A549 (cell line): ENCODE measurements at regions not wholly inside any gene's neighbourhood (a gene's known extent, or its start where the extent isn't known, plus 50 kb on each side); places are given as distances from the start of the nearest gene placed in this dataset.

Experiments used
- ATAC-seq, 2 experiments: fragments of 200-7000 bp in 1 of 2; fragments of >200 bp in 1 of 2; cut with Nextera tagmentation in 1 of 2; cut with Tn5 transposase in 1 of 2; 3 replicates each; pipeline versions ENCODE4 v1.8.0 to v1.9.1; 2018 to 2020; ENCODE audit warnings: mild to moderate bottlenecking in 1 of 2, moderate library complexity in 1 of 2
- CTCF ChIA-PET: fragments of 300-600 bp; sonication (Branson Sonifier 250); formaldehyde crosslinking; extraction: SDS; loops from one replicate; lab custom pipeline; 2021; ENCODE audit warnings: antibody characterized with exemption, inconsistent platforms; lab: Yijun Ruan, JAX
- POLR2A ChIA-PET: fragments of 350-600 bp; formaldehyde crosslinking; extraction: SDS; loops from one replicate; lab custom pipeline; 2021; ENCODE audit warnings: antibody characterized with exemption, inconsistent platforms; lab: Yijun Ruan, JAX
- DNase-seq, 2 experiments: peaks; one replicate each; pipeline versions ENCODE4 v3.0.0 to v3.0.0-alpha.2; 2011 to 2016; ENCODE audit warnings: low read depth in 1 of 2, low spot score in 1 of 2
- FAIRE-seq: peaks from 2 replicates; lab custom pipeline; 2011; peaks lifted over from hg19 to GRCh38; lab: Jason Lieb, UNC
- H3K27ac ChIP-seq, 2 experiments: fragments of >200 bp; sonication (Bioruptor Twin); formaldehyde crosslinking; 3 replicates each; pipeline ENCODE4 v1.5.1; 2016 to 2017
- H3K4me1 ChIP-seq: fragments of >200 bp; sonication (Bioruptor Twin); formaldehyde crosslinking; 3 replicates; pipeline ENCODE4 v1.6.1; 2016
- H3K4me2 ChIP-seq: fragments of >200 bp; sonication (Bioruptor Twin); formaldehyde crosslinking; 3 replicates; pipeline ENCODE4 v1.6.1; 2016
- H3K4me3 ChIP-seq: fragments of >200 bp; sonication (Bioruptor Twin); formaldehyde crosslinking; 3 replicates; pipeline ENCODE4 v1.5.1; 2016
- H3K9me3 ChIP-seq: fragments of >200 bp; sonication (Bioruptor Twin); formaldehyde crosslinking; 3 replicates; pipeline ENCODE4 v1.6.1; 2016
- CEBPB ChIP-seq, 2 experiments: fragments of >200 bp in 1 of 2; sonication (Bioruptor Twin) in 1 of 2; formaldehyde crosslinking in 1 of 2; IDR thresholded peaks; 2 replicates each; pipeline ENCODE4 v1.6.1; 2012 to 2016
- CHD2 ChIP-seq: fragments of 150-350 bp; IDR thresholded peaks from 2 replicates; pipeline ENCODE4 v1.6.1; 2014; ENCODE audit warnings: low read length; ENCODE audit not compliant: partially characterized antibody
- CHD4 ChIP-seq: fragments of 200-600 bp; sonication (generic); IDR thresholded peaks from 2 replicates; pipeline ENCODE4 v1.6.1; 2016; ENCODE audit warnings: antibody characterized with exemption, mild to moderate bottlenecking, borderline replicate concordance
- EHF ChIP-seq: fragments of 250-450 bp; sonication (Bioruptor Pico); IDR thresholded peaks from 2 replicates; pipeline ENCODE4 v1.5.0; 2020; ENCODE audit warnings: mild to moderate bottlenecking
- EHMT2 ChIP-seq: fragments of 200-600 bp; sonication (generic); IDR thresholded peaks from 2 replicates; pipeline ENCODE4 v1.6.1; 2016; ENCODE audit warnings: antibody characterized with exemption, low read depth, mild to moderate bottlenecking, moderate library complexity
- FOSB ChIP-seq: fragments of 250-450 bp; sonication (Bioruptor Pico); IDR thresholded peaks from 2 replicates; pipeline ENCODE4 v1.5.0; 2020; ENCODE audit warnings: mild to moderate bottlenecking, moderate library complexity
- GATA3 ChIP-seq: IDR thresholded peaks from 2 replicates; pipeline ENCODE4 v1.6.1; 2012; ENCODE audit warnings: borderline replicate concordance
- HOXB13 ChIP-seq: fragments of 250-450 bp; sonication (Bioruptor Pico); IDR thresholded peaks from 2 replicates; pipeline ENCODE4 v1.5.0; 2020; ENCODE audit warnings: low read depth, mild to moderate bottlenecking, moderate library complexity
- HOXB5 ChIP-seq: fragments of 250-450 bp; sonication (Bioruptor Pico); IDR thresholded peaks from 2 replicates; pipeline ENCODE4 v1.5.0; 2020; ENCODE audit warnings: mild to moderate bottlenecking, moderate library complexity
- JUNB ChIP-seq: fragments of >200 bp; sonication (Bioruptor Twin); formaldehyde crosslinking; IDR thresholded peaks from 2 replicates; pipeline ENCODE4 v1.6.1; 2016
- MYC ChIP-seq: IDR thresholded peaks from 2 replicates; pipeline ENCODE4 v1.6.1; 2012; ENCODE audit warnings: mild to moderate bottlenecking, inconsistent platforms, low read length, improper control_type of control experiment, borderline replicate concordance
- NFE2L2 ChIP-seq: fragments of 150-350 bp; conservative IDR thresholded peaks from 2 replicates; pipeline ENCODE4 v1.6.1; 2014; ENCODE audit warnings: low read length
- NR3C1 ChIP-seq: fragments of >200 bp; sonication (Bioruptor Twin); formaldehyde crosslinking; IDR thresholded peaks from 3 replicates; pipeline ENCODE4 v1.6.1; 2017
- POLR2AphosphoS2 ChIP-seq: conservative IDR thresholded peaks from 2 replicates; pipeline ENCODE4 v1.6.1; 2012; ENCODE audit warnings: low read length, improper control_type of control experiment, inconsistent platforms
- RARB ChIP-seq: fragments of 250-450 bp; sonication (Bioruptor Pico); IDR thresholded peaks from 2 replicates; pipeline ENCODE4 v1.8.0; 2021; ENCODE audit warnings: mild to moderate bottlenecking, moderate library complexity
- RNF2 ChIP-seq: fragments of 200-600 bp; sonication (generic); IDR thresholded peaks from 2 replicates; pipeline ENCODE4 v1.6.1; 2016; ENCODE audit warnings: low read depth, mild to moderate bottlenecking, antibody characterized with exemption, moderate library complexity, borderline replicate concordance
- SMC3 ChIP-seq: fragments of >200 bp; sonication (Bioruptor Twin); formaldehyde crosslinking; IDR thresholded peaks from 3 replicates; pipeline ENCODE4 v1.6.1; 2018; ENCODE audit warnings: inconsistent platforms
- SREBF2 ChIP-seq: fragments of 450-650 bp; IDR thresholded peaks from 2 replicates; pipeline ENCODE4 v1.6.1; 2014; ENCODE audit warnings: mild to moderate bottlenecking, moderate library complexity
- TFCP2L1 ChIP-seq: fragments of 250-450 bp; sonication (Bioruptor Pico); IDR thresholded peaks from 2 replicates; pipeline ENCODE4 v1.5.0; 2021; ENCODE audit warnings: mild to moderate bottlenecking
- ZC3H11A ChIP-seq: fragments of 450-650 bp; IDR thresholded peaks from 2 replicates; pipeline ENCODE4 v1.6.1; 2014; ENCODE audit warnings: antibody characterized with exemption, mild to moderate bottlenecking
- ZFP36 ChIP-seq: fragments of 450-650 bp; IDR thresholded peaks from 2 replicates; pipeline ENCODE4 v1.6.1; 2014; ENCODE audit warnings: borderline replicate concordance; ENCODE audit not compliant: partially characterized antibody
- WGBS: methylation state at CpG from one replicate; pipeline ENCODE4 v1.1.6; 2017; ENCODE audit errors: missing lambda C conversion rate; 5-methylcytosine and 5-hydroxymethylcytosine counted together
- TF ChIP-seq, protein P1 (sequence below): fragments of 450-650 bp; IDR thresholded peaks from 2 replicates; pipeline ENCODE4 v1.6.1; 2014; ENCODE audit warnings: antibody characterized with exemption
- TF ChIP-seq, protein P2 (sequence below): fragments of 250-450 bp; sonication (Bioruptor Pico); IDR thresholded peaks from 2 replicates; pipeline ENCODE4 v1.5.0; 2021; ENCODE audit warnings: mild to moderate bottlenecking, moderate library complexity, borderline replicate concordance
- TF ChIP-seq, protein P3 (sequence below): IDR thresholded peaks from 2 replicates; pipeline ENCODE4 v1.6.1; 2012

DNA sequence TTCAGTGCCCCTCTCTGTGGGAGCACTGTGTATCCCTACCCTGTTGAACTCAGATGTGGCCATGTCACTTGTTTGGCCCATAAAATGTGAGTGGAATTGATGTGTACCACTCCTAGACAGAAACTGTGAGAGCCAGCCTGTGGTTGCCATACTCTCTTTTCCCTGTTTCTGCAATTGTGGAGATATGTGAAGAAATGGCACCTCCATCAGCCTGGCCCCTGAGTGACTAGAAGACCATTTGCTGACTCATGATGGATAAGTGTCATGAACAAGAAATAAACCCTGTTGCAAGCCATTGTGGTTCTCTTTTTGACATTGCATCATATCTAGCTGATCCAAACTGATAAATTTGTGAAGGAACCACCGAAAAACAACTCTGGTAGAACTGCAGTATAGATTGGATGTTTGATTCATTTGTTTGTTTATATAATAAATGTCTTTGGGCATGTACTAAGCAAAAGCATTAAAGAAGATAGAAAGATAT, 193.7 kb upstream of the FOXN2 start (continued):
- TF ChIP-seq SMC3 (no peak), CEBPB (IDR thresholded peaks at IDR 0.05) (peak in 1 of 2 experiments; percentile 11; a peak in 1 of 4 replicates), JUNB (no peak), EHMT2 (no peak), RNF2 (no peak), TFCP2L1 (CRISPR knock-in tag) (no peak), HOXB13 (CRISPR knock-in tag) (no peak), NFE2L2 (peak; percentile 27), NR3C1 (no peak), CHD4 (no peak), GATA3 (no peak), HOXB5 (CRISPR knock-in tag) (no peak), SREBF2 (no peak)
- TF ChIP-seq, protein P1, sequence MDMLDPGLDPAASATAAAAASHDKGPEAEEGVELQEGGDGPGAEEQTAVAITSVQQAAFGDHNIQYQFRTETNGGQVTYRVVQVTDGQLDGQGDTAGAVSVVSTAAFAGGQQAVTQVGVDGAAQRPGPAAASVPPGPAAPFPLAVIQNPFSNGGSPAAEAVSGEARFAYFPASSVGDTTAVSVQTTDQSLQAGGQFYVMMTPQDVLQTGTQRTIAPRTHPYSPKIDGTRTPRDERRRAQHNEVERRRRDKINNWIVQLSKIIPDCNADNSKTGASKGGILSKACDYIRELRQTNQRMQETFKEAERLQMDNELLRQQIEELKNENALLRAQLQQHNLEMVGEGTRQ, result no peak

DNA sequence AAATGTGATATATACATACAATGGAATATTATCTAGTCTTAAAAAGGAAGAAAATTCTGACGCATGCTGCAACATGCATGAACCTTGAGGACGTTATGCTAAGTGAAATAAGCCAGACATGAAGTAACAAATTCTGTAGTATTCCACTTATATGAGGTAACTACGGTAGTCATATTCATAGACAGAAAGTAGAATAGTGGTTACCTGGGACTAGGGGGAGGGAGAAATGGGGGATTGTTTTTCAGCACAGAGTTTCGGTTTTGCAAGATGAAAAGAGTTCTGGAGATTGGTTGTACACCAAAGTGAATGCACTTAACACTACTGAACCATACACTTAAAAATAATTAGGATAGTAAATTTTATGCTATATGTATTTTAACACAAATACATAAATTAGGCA, 192.3 kb upstream of the FOXN2 start:
- no peak overlapping the region for H3K27ac ChIP-seq
- H3K4me1 ChIP-seq, result no peaks in the 10 kb centered on the region
- H3K4me3 ChIP-seq, result no peak overlapping the region
- CTCF ChIA-PET, result interaction anchor here (1.4 kb wide), 1 partner anchor 15 kb away, joined by 4 read pairs; no protein-coding TSS in a partner anchor
- DNase-seq (no peak), ATAC-seq (no peak), FAIRE-seq (no peak)
- 71% methylated on average over 4 of the region's 4 CpGs for WGBS
- POLR2A ChIA-PET, result no interaction called here
- no peaks in the 10 kb centered on the region for H3K9me3 ChIP-seq
- TF ChIP-seq TFCP2L1 (CRISPR knock-in tag) (no peak), ZC3H11A (no peak), ZFP36 (no peak), RARB (no peak), HOXB13 (CRISPR knock-in tag) (no peak), NR3C1 (no peak), RNF2 (no peak), EHMT2 (no peak), POLR2AphosphoS2 (no peak), FOSB (CRISPR knock-in tag) (no peak), SREBF2 (no peak), CEBPB (IDR thresholded peaks at IDR 0.05) (no peak), JUNB (no peak), CHD2 (no peak), EHF (no peak), MYC (no peak), NFE2L2 (no peak)
- TF ChIP-seq, protein P2, sequence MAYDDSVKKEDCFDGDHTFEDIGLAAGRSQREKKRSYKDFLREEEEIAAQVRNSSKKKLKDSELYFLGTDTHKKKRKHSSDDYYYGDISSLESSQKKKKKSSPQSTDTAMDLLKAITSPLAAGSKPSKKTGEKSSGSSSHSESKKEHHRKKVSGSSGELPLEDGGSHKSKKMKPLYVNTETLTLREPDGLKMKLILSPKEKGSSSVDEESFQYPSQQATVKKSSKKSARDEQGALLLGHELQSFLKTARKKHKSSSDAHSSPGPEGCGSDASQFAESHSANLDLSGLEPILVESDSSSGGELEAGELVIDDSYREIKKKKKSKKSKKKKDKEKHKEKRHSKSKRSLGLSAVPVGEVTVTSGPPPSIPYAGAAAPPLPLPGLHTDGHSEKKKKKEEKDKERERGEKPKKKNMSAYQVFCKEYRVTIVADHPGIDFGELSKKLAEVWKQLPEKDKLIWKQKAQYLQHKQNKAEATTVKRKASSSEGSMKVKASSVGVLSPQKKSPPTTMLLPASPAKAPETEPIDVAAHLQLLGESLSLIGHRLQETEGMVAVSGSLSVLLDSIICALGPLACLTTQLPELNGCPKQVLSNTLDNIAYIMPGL (CRISPR knock-in tag), result no peak
- TF ChIP-seq, protein P3, sequence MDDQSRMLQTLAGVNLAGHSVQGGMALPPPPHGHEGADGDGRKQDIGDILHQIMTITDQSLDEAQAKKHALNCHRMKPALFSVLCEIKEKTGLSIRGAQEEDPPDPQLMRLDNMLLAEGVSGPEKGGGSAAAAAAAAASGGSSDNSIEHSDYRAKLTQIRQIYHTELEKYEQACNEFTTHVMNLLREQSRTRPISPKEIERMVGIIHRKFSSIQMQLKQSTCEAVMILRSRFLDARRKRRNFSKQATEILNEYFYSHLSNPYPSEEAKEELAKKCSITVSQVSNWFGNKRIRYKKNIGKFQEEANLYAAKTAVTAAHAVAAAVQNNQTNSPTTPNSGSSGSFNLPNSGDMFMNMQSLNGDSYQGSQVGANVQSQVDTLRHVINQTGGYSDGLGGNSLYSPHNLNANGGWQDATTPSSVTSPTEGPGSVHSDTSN, result no peak
- H3K4me2 ChIP-seq, result no peak overlapping the region
